Thymus (tissue), 11 donors: ENCODE measurements at regions not wholly inside any gene's neighbourhood (a gene's known extent, or its start where the extent isn't known, plus 50 kb on each side); places are given as distances from the start of the nearest gene placed in this dataset.
"Not testable (repeated sequence)": the region's sequence is repeated elsewhere in the genome, so short reads cannot be mapped to it uniquely, and the experiment has no call there.

Source experiments
- DNase-seq, 9 donors: peaks; one replicate each; pipeline ENCODE4 v3.0.0-alpha.2; 2013; ENCODE audit warnings: low spot score in 9 of 9, low read depth in 6 of 9, missing footprints in 1 of 9
- H3K27ac ChIP-seq, 2 donors: one replicate each; pipeline ENCODE4 v1.5.1; 2013; ENCODE audit warnings: control low read depth in 1 of 2, low read depth in 1 of 2, low read length in 1 of 2, mild to moderate bottlenecking in 1 of 2, moderate library complexity in 1 of 2
- H3K27me3 ChIP-seq, 2 donors: one replicate each; pipeline ENCODE4 v1.5.1; 2013; ENCODE audit warnings: low read length in 1 of 2; ENCODE audit not compliant: control insufficient read depth in 2 of 2, insufficient read depth in 1 of 2
- H3K36me3 ChIP-seq, 2 donors: one replicate each; pipeline ENCODE4 v1.5.1; 2013; ENCODE audit warnings: low read length in 1 of 2, mild to moderate bottlenecking in 1 of 2, moderate library complexity in 1 of 2; ENCODE audit not compliant: control insufficient read depth in 2 of 2, insufficient read depth in 2 of 2
- H3K4me1 ChIP-seq, 2 donors: one replicate each; pipeline ENCODE4 v1.5.1; 2013; ENCODE audit warnings: low read length in 2 of 2; ENCODE audit not compliant: control insufficient read depth in 2 of 2, insufficient read depth in 2 of 2
- H3K4me3 ChIP-seq, 2 donors: one replicate each; pipeline ENCODE4 v1.5.1; 2013; ENCODE audit warnings: low read length in 2 of 2, control low read depth in 1 of 2, mild to moderate bottlenecking in 1 of 2
- H3K9me3 ChIP-seq, 2 donors: one replicate each; pipeline ENCODE4 v1.5.1; 2013; ENCODE audit warnings: low read length in 1 of 2, mild to moderate bottlenecking in 1 of 2; ENCODE audit not compliant: control insufficient read depth in 2 of 2, insufficient read depth in 1 of 2
- WGBS: extraction: QIAGEN DNeasy Blood & Tissue Kit; methylation state at CpG from one replicate; pipeline ENCODE4 v1.1.7; 2013; 5-methylcytosine and 5-hydroxymethylcytosine counted together
- donor health status: healthy.

DNA sequence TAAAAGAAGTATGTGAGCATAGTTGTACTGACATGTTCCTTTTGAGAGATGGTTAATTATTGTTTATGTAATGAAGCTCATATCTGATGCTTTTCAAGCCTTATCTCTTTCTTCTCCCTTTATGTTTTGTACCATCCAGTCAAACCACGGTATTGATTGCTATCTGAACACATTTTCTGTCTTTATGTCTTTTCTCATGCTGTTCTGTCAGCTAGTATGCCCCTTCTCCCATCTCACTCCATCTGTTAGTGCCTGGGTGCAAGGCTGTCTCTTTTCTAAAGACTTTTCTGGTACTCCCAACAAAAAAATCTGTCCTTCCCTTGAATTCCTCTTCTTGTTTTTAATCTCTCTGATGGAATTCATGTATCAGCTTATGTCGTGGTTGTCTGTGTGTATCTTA lies 883.8 kb upstream of the IGFBP7 start:
- 79% methylated on average over 2 of the region's 2 CpGs for WGBS

DNA sequence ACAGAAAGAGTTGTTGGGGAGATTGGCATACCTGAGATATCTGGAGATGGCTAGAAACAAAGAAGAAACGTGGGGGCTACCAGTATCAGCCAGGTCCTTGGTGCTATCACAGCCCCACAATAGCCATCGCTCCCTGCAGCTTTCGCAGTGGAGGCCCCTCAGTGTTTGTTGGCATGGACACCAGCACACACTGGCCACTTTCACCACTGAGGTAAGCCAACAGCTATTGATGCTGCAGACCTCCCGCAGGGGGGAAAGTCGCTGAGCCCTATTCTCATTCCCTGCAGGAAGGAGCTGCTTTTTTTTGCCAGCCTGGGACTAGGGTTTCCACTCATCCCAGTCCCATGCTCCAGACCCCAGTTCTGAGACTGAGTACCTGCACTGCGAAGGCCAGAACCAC lies 879.2 kb upstream of the IGFBP7 start:
- H3K9me3 ChIP-seq = no peaks in the 10 kb centered on the region
- DNase-seq = no peak
- 92% methylated on average over 6 of the region's 6 CpGs for WGBS
- H3K4me3 ChIP-seq = no peak overlapping the region
- no peaks in the 10 kb centered on the region for H3K36me3 ChIP-seq
- no peaks in the 10 kb centered on the region for H3K4me1 ChIP-seq
- H3K27me3 ChIP-seq = no peaks in the 10 kb centered on the region
- H3K27ac ChIP-seq = no peak overlapping the region

More for the DNA sequence above, 883.8 kb upstream of the IGFBP7 start:
- Histone ChIP-seq H3K36me3 (no peaks in the 10 kb centered on the region), H3K9me3 (peaks cover 0 to 2% of the 10 kb centered on the region in 2 donors), H3K27ac (no peak overlapping the region), H3K4me1 (no peaks in the 10 kb centered on the region), H3K4me3 (no peak overlapping the region), H3K27me3 (no peaks in the 10 kb centered on the region)
- no peak for DNase-seq

GRCh38 chr4:57985161-57985560 lies 875.0 kb upstream of the IGFBP7 start:
- no peak overlapping the region for H3K4me3 ChIP-seq
- no peaks in the 10 kb centered on the region for H3K4me1 ChIP-seq
- no peaks in the 10 kb centered on the region for H3K36me3 ChIP-seq
- H3K27me3 ChIP-seq = no peaks in the 10 kb centered on the region
- no peaks in the 10 kb centered on the region for H3K9me3 ChIP-seq
- no peak overlapping the region for H3K27ac ChIP-seq
- DNase-seq = no peak

DNA sequence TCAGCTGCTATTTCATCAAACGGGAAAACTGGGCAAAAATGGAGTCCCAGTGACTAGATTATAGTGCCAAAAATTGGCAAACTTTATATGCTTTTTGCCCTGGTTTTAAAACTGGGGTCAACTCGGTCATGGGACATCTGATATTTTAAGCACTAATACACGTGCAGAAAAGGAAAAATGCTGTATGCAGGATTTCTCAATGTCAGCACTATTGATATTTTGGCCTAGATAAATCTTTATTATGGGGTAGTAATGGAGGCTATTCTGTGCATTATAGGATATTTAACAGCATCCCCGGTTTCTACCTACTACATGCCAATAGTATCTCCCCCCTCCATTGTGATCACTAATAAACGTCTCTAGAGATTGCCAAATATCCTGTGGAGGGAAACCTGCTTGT lies 870.9 kb upstream of the IGFBP7 start:
- no peak for DNase-seq
- Histone ChIP-seq H3K4me3 (no peak overlapping the region), H3K36me3 (no peaks in the 10 kb centered on the region), H3K27ac (no peak overlapping the region), H3K9me3 (no peaks in the 10 kb centered on the region), H3K4me1 (no peaks in the 10 kb centered on the region), H3K27me3 (no peaks in the 10 kb centered on the region)
- WGBS = 76% methylated on average over 5 of the region's 5 CpGs

DNA sequence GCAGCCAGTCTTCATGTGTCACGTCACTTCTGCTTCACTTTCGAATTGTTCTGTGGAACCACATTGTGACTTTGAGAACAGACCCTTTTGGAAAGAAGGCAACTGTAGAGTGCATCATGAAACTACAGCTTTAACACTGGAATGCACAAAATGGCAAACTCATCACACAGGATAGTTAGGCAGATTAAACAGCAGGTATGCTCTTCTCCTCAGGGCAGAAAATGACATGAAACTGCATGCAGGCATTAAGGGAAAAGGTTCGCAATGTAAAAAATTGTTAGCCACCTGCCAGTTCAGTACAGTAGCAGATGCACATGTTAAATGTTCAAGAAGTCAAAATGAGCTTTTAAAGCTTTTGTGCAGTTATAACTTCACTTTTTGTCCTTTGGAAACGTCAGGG lies 864.6 kb upstream of the IGFBP7 start:
- H3K4me1 ChIP-seq = no peaks in the 10 kb centered on the region
- no peak overlapping the region for H3K27ac ChIP-seq
- H3K4me3 ChIP-seq = no peak overlapping the region
- no peaks in the 10 kb centered on the region for H3K27me3 ChIP-seq
- no peaks in the 10 kb centered on the region for H3K36me3 ChIP-seq
- WGBS = 90% methylated on average over 4 of the region's 4 CpGs
- H3K9me3 ChIP-seq = no peaks in the 10 kb centered on the region
- DNase-seq = no peak

DNA sequence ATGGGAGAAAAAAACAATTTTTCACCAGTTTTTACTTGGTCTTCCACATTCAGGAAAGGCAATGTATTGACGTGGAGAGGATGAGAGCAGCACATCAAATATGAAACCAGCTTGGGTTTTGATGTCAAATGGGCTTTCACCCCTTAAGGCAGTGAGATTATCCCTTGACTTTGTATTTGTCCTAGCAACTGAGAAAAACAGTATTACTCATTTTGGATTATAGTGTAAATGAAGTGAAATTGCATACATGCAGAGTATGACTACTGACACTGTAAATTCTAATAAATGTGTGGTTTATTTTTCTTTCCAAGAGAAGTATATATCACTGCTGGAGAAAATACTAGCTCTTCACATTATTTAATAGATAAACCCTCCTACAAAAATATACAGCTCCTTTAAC lies 863.6 kb upstream of the IGFBP7 start:
- Histone ChIP-seq H3K27ac (no peak overlapping the region), H3K9me3 (no peaks in the 10 kb centered on the region), H3K27me3 (no peaks in the 10 kb centered on the region), H3K4me1 (no peaks in the 10 kb centered on the region), H3K36me3 (no peaks in the 10 kb centered on the region), H3K4me3 (no peak overlapping the region)
- no peak for DNase-seq
- 93% methylated on average over 1 of the region's 1 CpG for WGBS

GRCh38 chr4:57971261-57971660 lies 861.1 kb upstream of the IGFBP7 start:
- Histone ChIP-seq H3K27me3 (no peaks in the 10 kb centered on the region), H3K4me3 (no peak overlapping the region), H3K36me3 (no peaks in the 10 kb centered on the region), H3K4me1 (no peaks in the 10 kb centered on the region), H3K27ac (no peak overlapping the region), H3K9me3 (peaks cover 0 to 9% of the 10 kb centered on the region in 2 donors)
- no peak for DNase-seq

DNA sequence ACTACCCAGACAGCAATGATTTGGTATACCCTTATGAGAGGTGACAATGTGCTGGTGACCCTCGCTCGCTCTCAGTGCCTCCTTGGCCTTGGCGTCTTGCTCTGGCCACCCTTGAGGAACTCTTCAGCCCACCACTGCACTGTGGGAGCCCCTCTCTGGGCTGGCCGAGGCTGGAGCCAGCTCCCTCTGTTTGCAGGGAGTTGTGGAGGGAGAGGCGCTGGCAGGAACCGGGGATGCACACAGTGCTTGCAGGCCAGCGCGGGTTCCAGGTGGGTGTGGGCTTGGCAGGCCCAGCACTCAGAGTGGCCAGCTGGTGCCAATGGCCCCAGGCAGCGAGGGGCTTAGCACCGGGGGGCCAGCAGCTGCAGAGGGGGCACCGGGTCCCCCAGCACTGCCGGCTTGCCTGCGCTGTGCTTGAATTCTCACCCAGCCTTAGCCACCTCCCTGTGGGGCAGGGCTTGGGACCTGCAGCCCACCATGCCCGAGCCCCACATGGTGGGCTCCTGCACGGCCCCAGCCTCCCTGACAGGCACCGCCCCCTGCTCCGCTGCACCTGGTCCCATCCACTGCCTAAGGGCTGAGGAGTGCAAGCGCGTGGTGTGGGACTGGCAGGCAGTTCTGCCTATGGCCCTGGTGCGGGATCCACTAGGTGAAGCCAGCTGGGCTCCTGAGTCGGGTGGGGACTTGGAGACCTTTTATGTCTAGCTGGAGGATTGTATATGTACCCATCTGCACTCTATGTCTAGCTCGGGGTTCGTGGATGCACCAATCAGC lies 857.0 kb upstream of the IGFBP7 start:
- H3K36me3 ChIP-seq = no peaks in the 10 kb centered on the region
- no peak for DNase-seq
- H3K4me1 ChIP-seq = no peaks in the 10 kb centered on the region
- 96% methylated on average over 23 of the region's 23 CpGs for WGBS
- no peaks in the 10 kb centered on the region for H3K27me3 ChIP-seq
- no peak overlapping the region for H3K27ac ChIP-seq
- peaks cover 0 to 14% of the 10 kb centered on the region in 2 donors for H3K9me3 ChIP-seq
- no peak overlapping the region for H3K4me3 ChIP-seq

DNA sequence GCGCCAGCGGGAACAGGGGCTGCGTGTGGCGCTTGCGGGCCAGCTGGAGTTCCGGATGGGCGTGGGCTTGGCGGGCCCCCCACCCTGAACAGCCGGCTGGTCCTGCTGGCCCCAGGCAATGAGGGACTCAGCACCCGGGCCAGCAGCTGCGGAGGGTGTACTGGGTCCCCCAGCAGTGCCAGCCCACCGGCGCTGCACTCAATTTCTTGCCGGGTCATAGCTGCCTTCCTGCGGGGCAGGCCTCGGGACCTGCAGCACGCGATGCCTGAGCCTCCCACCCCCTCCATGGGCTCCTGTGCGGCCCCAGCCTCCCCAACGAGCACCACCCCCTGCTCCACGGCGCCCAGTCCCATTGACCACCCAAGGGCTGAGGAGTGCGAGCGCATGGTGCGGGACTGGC lies 855.2 kb upstream of the IGFBP7 start:
- H3K9me3 ChIP-seq = peaks cover 0 to 14% of the 10 kb centered on the region in 2 donors
- 97% methylated on average over 25 of the region's 25 CpGs for WGBS
- H3K4me3 ChIP-seq, DNase-seq, H3K27me3 ChIP-seq, H3K4me1 ChIP-seq, H3K36me3 ChIP-seq, H3K27ac ChIP-seq: not testable (repeated sequence)
